Tibial artery (tissue), 4 donors: ENCODE measurements at regions not wholly inside any gene's neighbourhood (a gene's known extent, or its start where the extent isn't known, plus 50 kb on each side); places are given as distances from the start of the nearest gene placed in this dataset.

Experiments
- DNase-seq, 2 donors: peaks; one replicate each; pipeline ENCODE4 v3.0.0-alpha.2; 2019
- H3K27ac ChIP-seq, 2 donors: fragments of 200-600 bp; sonication (generic) in 1 of 2; 1 replicate in 1 of 2; 2 replicates in 1 of 2; pipeline ENCODE4 v1.5.1; 2018 to 2019; ENCODE audit warnings: mild to moderate bottlenecking in 1 of 2
- H3K27me3 ChIP-seq, 2 donors: fragments of 200-600 bp; sonication (generic) in 1 of 2; one replicate each; pipeline versions ENCODE4 v1.5.1 to v1.6.0; 2016 to 2019
- H3K36me3 ChIP-seq, 3 donors: fragments of 200-600 bp; sonication (generic) in 2 of 3; one replicate each; pipeline ENCODE4 v1.5.1; 2016 to 2019; ENCODE audit warnings: mild to moderate bottlenecking in 2 of 3
- H3K4me1 ChIP-seq, 4 donors: fragments of 200-600 bp; sonication (generic) in 2 of 4; 1 replicate in 3 of 4; 2 replicates in 1 of 4; pipeline ENCODE4 v1.5.1; 2016 to 2019
- H3K4me3 ChIP-seq, 2 donors: fragments of 200-600 bp; sonication (generic) in 1 of 2; 1 replicate in 1 of 2; 2 replicates in 1 of 2; pipeline ENCODE4 v1.5.1; 2018 to 2019; ENCODE audit warnings: mild to moderate bottlenecking in 2 of 2
- H3K9me3 ChIP-seq, 3 donors: fragments of 200-600 bp; sonication (generic) in 1 of 3; one replicate each; pipeline ENCODE4 v1.5.1; 2016 to 2019
- intact Hi-C: fragments of 100-400 bp; cut with DNase I; formaldehyde crosslinking; loops from one replicate; pipeline ENCODE4 v1.15.0; 2023; ENCODE audit warnings: low total_unique reads
- TF ChIP-seq, protein P1 (sequence below), 2 experiments: fragments of 200-600 bp in 1 of 2; fragments of 450-650 bp in 1 of 2; IDR thresholded peaks; one replicate each; pipeline ENCODE4 v1.5.1; 2017 to 2019; ENCODE audit warnings: antibody characterized with exemption in 2 of 2, mild to moderate bottlenecking in 1 of 2, moderate library complexity in 1 of 2

DNA sequence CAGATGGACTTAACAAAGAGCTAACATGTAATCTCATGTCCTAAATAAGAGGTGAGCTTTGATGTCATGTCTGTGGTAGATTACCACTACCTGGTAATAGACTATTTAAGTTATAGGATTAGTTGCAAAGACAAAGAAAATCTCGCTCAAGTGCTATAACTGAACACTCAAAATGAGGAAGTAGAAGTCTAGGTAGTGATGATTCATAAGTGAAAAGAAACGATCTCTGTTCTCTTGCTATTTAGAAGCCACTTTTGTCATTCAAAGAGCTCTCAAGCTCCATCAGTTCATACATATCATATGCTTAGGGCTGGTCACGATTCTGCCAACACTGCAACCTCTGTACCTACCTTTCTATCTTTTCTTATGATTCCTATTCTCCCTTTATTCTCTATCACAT lies 110.9 kb downstream of the EDEM1 start:
- TF ChIP-seq, protein P1, sequence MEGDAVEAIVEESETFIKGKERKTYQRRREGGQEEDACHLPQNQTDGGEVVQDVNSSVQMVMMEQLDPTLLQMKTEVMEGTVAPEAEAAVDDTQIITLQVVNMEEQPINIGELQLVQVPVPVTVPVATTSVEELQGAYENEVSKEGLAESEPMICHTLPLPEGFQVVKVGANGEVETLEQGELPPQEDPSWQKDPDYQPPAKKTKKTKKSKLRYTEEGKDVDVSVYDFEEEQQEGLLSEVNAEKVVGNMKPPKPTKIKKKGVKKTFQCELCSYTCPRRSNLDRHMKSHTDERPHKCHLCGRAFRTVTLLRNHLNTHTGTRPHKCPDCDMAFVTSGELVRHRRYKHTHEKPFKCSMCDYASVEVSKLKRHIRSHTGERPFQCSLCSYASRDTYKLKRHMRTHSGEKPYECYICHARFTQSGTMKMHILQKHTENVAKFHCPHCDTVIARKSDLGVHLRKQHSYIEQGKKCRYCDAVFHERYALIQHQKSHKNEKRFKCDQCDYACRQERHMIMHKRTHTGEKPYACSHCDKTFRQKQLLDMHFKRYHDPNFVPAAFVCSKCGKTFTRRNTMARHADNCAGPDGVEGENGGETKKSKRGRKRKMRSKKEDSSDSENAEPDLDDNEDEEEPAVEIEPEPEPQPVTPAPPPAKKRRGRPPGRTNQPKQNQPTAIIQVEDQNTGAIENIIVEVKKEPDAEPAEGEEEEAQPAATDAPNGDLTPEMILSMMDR (IDR thresholded peaks at IDR 0.05) = no peak
- no peak for DNase-seq

DNA sequence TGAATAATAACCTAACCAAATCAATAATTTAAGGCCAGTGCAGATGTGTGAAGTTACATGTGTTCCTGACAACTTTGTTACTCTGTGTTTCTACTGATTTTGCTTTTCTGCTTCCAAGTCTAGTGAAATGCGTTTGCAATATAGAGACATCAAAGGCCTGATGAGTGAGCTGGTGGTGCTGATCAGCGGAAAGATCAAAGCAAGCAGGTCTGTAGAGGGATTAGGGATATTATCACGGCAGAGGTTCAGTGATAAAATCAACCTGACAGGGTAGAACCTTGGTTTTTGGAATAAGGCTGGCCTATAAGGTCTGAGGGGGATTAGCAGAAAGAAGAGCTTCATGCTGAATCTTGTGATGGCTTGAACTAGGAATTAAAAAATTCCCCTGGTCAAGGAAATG lies 111.7 kb downstream of the EDEM1 start:
- TF ChIP-seq, protein P1 (IDR thresholded peaks at IDR 0.05) = no peak
- Histone ChIP-seq H3K27me3 (no peaks in the 10 kb centered on the region), H3K9me3 (no peaks in the 10 kb centered on the region), H3K36me3 (no peaks in the 10 kb centered on the region), H3K27ac (no peak overlapping the region), H3K4me1 (no peaks in the 10 kb centered on the region), H3K4me3 (no peak overlapping the region)
- DNase-seq = no peak
- intact Hi-C loops = no loop called here

More for the DNA sequence above, 110.9 kb downstream of the EDEM1 start:
- Histone ChIP-seq H3K9me3 (no peaks in the 10 kb centered on the region), H3K27ac (no peak overlapping the region), H3K4me1 (no peaks in the 10 kb centered on the region), H3K27me3 (no peaks in the 10 kb centered on the region), H3K36me3 (no peaks in the 10 kb centered on the region), H3K4me3 (no peak overlapping the region)
- intact Hi-C loops = no loop called here

DNA sequence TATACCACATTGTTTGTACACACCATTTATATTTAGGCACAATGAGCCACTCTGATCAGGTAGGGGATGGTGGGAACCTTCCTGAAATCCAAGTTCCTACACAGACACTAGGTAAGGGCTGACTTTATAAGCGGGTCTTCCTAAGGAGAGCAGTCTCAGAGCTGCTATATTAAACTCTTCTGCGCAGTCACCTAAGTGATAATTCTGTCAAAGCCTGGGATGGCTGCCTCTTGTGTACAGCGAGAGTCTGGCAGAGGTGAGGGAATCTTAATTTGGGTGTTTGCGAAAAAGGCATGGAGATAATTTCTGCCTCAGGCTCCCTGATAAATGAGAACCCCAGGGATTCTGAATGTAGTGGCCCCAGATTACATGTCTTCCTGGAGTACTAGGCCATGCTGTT lies 113.1 kb downstream of the EDEM1 start:
- no peak overlapping the region for H3K27ac ChIP-seq
- intact Hi-C loops = no loop called here

DNA sequence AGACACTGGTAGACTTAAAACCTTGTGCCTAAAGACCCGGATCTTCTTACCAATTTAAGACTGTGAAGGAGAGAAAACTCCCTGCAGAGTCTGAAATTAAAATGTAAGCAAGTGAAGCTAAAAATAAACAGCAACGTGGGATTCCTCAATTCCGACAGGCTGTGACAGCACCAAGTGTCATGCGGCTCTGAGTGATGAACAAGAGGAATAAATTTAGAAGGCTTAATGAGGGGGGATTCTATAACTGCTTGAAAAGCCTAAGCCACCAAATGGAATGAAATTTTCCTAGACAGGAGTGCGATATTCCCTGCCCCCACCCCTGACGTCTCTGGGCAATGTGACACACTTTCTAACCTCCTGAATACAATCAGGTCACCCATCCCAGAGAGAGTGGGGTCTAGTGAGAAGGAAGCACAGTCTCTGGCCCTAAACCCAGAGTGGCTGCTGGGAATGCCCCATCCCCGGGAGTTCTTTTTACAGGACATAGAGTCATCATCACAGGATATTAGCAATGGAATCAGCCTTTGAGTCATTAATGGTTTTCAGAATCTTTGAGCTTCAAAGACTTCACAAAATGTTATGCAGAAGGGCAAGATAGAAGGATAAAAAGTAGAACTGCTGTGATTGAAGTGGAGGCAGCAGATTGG lies 114.3 kb downstream of the EDEM1 start:
- no peak overlapping the region for H3K27ac ChIP-seq
- H3K9me3 ChIP-seq = no peaks in the 10 kb centered on the region
- H3K27me3 ChIP-seq = no peaks in the 10 kb centered on the region
- H3K4me3 ChIP-seq = no peak overlapping the region
- intact Hi-C loops = no loop called here
- TF ChIP-seq, protein P1 (IDR thresholded peaks at IDR 0.05) = no peak
- H3K4me1 ChIP-seq = peaks cover 0 to 14% (median 0%) of the 10 kb centered on the region in 4 donors
- DNase-seq = no peak
- H3K36me3 ChIP-seq = no peaks in the 10 kb centered on the region

More for the DNA sequence above, 113.1 kb downstream of the EDEM1 start:
- no peak for DNase-seq
- TF ChIP-seq, protein P1 (IDR thresholded peaks at IDR 0.05) = no peak
- Histone ChIP-seq H3K9me3 (no peaks in the 10 kb centered on the region), H3K4me1 (peaks cover 0 to 13% (median 0%) of the 10 kb centered on the region in 4 donors), H3K27me3 (no peaks in the 10 kb centered on the region), H3K36me3 (no peaks in the 10 kb centered on the region), H3K4me3 (no peak overlapping the region)

DNA sequence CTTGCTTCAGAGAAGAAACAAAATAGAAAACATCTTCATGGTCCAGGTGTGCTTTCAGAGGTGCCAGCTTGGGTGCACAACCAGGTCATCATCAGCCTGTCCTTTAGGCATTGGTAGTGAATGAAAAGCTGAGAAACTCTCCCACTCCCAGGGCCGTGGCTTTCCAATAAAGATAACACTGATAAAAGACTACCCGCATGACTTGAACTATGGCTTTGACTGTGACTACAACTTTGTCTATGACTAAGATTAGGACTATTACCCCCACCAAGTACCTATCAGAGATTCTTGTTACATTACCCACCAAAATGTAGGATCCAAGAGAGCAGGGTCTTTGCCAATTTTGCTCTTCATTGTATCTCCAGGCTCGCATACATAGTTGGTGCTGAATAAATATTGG lies 115.2 kb downstream of the EDEM1 start:
- Histone ChIP-seq H3K27ac (no peak overlapping the region), H3K9me3 (no peaks in the 10 kb centered on the region), H3K27me3 (no peaks in the 10 kb centered on the region), H3K4me3 (no peak overlapping the region), H3K4me1 (peaks cover 0 to 14% (median 0%) of the 10 kb centered on the region in 4 donors), H3K36me3 (no peaks in the 10 kb centered on the region)
- TF ChIP-seq, protein P1 (IDR thresholded peaks at IDR 0.05) = no peak
- no peak for DNase-seq
- intact Hi-C loops = no loop called here
